Caco-2 (cell line): ENCODE measurements at regions not wholly inside any gene's neighbourhood (a gene's known extent, or its start where the extent isn't known, plus 50 kb on each side); places are given as distances from the start of the nearest gene placed in this dataset.
"Not testable (repeated sequence)": the region's sequence is repeated elsewhere in the genome, so short reads cannot be mapped to it uniquely, and the experiment has no call there.

Source experiments
- BruUV-seq: library from RNA; stranded (reverse); fragments of 400-500 nt; replicated peaks from 2 replicates; lab custom pipeline; 2021; lab: Mats Ljungman, UMichigan
- CTCF ChIA-PET: fragments of 300-600 bp; sonication (Branson Sonifier 250); formaldehyde crosslinking; loops from one replicate; lab custom pipeline; 2022; ENCODE audit warnings: antibody characterized with exemption; lab: Charles Lee
- POLR2A ChIA-PET: fragments of 300-600 bp; sonication (Branson Sonifier 250); formaldehyde crosslinking; loops from one replicate; lab custom pipeline; 2022; ENCODE audit warnings: antibody characterized with exemption; lab: Charles Lee
- DNase-seq, 2 experiments: peaks; one replicate each; pipeline versions ENCODE4 v3.0.0 to v3.0.0-alpha.2; 2020 to 2022
- H3K27me3 ChIP-seq: replicated peaks from 2 replicates; pipeline ENCODE4 v1.6.0; 2011; ENCODE audit warnings: low read length; ENCODE audit not compliant: control insufficient read depth, insufficient read depth
- H3K36me3 ChIP-seq: 2 replicates; pipeline ENCODE4 v1.5.1; 2011; ENCODE audit warnings: low read length; ENCODE audit not compliant: control insufficient read depth, insufficient read depth
- H3K4me1 ChIP-seq: fragments of 250-450 bp; sonication (Bioruptor Pico); 2 replicates; pipeline ENCODE4 v1.5.1; 2020; ENCODE audit warnings: mild to moderate bottlenecking
- H3K4me3 ChIP-seq: 2 replicates; pipeline ENCODE4 v1.5.1; 2011; ENCODE audit warnings: low read depth, mild to moderate bottlenecking, control low read depth, low read length
- H3K9me3 ChIP-seq: fragments of 250-450 bp; sonication (Bioruptor Pico); 2 replicates; pipeline ENCODE4 v1.5.1; 2020; ENCODE audit warnings: mild to moderate bottlenecking, moderate library complexity
- H3K27ac Mint-ChIP-seq: one replicate; pipeline ENCODE4 v1.8.0; 2022; ENCODE audit warnings: mixed read lengths; ENCODE audit not compliant: unreplicated experiment
- H3K27me3 Mint-ChIP-seq: one replicate; pipeline ENCODE4 v1.8.0; 2022; ENCODE audit warnings: mixed read lengths; ENCODE audit not compliant: insufficient read depth, unreplicated experiment
- H3K36me3 Mint-ChIP-seq: one replicate; pipeline ENCODE4 v1.8.0; 2022; ENCODE audit warnings: mild to moderate bottlenecking, mixed read lengths; ENCODE audit not compliant: insufficient read depth, unreplicated experiment
- H3K4me1 Mint-ChIP-seq: one replicate; pipeline ENCODE4 v1.8.0; 2022; ENCODE audit warnings: low read depth, mixed read lengths; ENCODE audit not compliant: unreplicated experiment
- H3K4me3 Mint-ChIP-seq: one replicate; pipeline ENCODE4 v1.8.0; 2022; ENCODE audit warnings: mild to moderate bottlenecking, moderate library complexity, mixed read lengths; ENCODE audit not compliant: unreplicated experiment
- H3K9me3 Mint-ChIP-seq: one replicate; pipeline ENCODE4 v1.8.0; 2022; ENCODE audit warnings: mixed read lengths; ENCODE audit not compliant: unreplicated experiment
- intact Hi-C: fragments of 100-400 bp; cut with micrococcal nuclease; formaldehyde crosslinking; loops from one replicate; pipeline ENCODE4 v1.10.0; 2022; ENCODE audit not compliant: unreplicated experiment
- TF ChIP-seq, protein P1 (sequence below), 2 experiments: fragments of 200-600 bp in 1 of 2; IDR thresholded peaks; 1 replicate in 1 of 2; 2 replicates in 1 of 2; pipeline versions ENCODE4 v1.5.1 to v1.8.0; 2011 to 2022; ENCODE audit warnings: antibody characterized with exemption in 1 of 2, control low read depth in 1 of 2, inconsistent platforms in 1 of 2, low read depth in 1 of 2, low read length in 1 of 2, mild to moderate bottlenecking in 1 of 2, moderate library complexity in 1 of 2; ENCODE audit not compliant: insufficient read depth in 1 of 2, severe bottlenecking in 1 of 2, unreplicated experiment in 1 of 2

DNA sequence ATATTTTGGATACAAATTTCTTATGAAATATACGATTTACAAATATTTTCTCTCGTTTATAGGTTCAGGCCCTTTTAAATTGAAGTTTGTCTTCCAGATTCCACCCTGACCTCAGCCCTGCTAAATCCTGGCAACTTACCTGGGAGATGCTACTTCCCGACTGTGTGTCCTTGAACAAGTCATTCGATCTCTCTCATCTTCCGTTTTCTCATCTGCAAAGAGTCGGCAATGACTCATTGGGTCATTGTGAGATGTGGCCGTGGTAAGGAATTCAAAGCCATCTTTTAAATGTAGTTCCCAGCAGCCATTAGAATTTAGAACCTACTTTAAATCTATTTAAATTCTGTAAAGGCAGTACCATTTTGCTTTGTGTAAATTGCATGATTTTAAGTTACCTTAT is 72.5 kb downstream of the LHX2 start:
- no peaks in the 10 kb centered on the region for H3K9me3 ChIP-seq
- DNase-seq, result no peak
- intact Hi-C loops, result no loop called here
- H3K27ac Mint-ChIP-seq, result no peak overlapping the region
- H3K4me1 ChIP-seq, result peaks cover 3% of the 10 kb centered on the region
- H3K27me3 ChIP-seq, result no peaks in the 10 kb centered on the region
- ChIA-PET POLR2A (no interaction called here), CTCF (no interaction called here)
- no TSS peak for BruUV-seq
- no peaks in the 10 kb centered on the region for H3K27me3 Mint-ChIP-seq
- H3K4me3 ChIP-seq, result no peak overlapping the region
- H3K36me3 Mint-ChIP-seq, result no peaks in the 10 kb centered on the region
- no peaks in the 10 kb centered on the region for H3K9me3 Mint-ChIP-seq
- peaks cover 8% of the 10 kb centered on the region for H3K4me1 Mint-ChIP-seq
- no peaks in the 10 kb centered on the region for H3K36me3 ChIP-seq
- no peak overlapping the region for H3K4me3 Mint-ChIP-seq
- TF ChIP-seq, protein P1, sequence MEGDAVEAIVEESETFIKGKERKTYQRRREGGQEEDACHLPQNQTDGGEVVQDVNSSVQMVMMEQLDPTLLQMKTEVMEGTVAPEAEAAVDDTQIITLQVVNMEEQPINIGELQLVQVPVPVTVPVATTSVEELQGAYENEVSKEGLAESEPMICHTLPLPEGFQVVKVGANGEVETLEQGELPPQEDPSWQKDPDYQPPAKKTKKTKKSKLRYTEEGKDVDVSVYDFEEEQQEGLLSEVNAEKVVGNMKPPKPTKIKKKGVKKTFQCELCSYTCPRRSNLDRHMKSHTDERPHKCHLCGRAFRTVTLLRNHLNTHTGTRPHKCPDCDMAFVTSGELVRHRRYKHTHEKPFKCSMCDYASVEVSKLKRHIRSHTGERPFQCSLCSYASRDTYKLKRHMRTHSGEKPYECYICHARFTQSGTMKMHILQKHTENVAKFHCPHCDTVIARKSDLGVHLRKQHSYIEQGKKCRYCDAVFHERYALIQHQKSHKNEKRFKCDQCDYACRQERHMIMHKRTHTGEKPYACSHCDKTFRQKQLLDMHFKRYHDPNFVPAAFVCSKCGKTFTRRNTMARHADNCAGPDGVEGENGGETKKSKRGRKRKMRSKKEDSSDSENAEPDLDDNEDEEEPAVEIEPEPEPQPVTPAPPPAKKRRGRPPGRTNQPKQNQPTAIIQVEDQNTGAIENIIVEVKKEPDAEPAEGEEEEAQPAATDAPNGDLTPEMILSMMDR (IDR thresholded peaks at IDR 0.05; ENCODE audit: insufficient read depth in 1 of 2, low read depth in 1 of 2, low read length in 1 of 2, severe bottlenecking in 1 of 2, unreplicated experiment in 1 of 2), result no peak

DNA sequence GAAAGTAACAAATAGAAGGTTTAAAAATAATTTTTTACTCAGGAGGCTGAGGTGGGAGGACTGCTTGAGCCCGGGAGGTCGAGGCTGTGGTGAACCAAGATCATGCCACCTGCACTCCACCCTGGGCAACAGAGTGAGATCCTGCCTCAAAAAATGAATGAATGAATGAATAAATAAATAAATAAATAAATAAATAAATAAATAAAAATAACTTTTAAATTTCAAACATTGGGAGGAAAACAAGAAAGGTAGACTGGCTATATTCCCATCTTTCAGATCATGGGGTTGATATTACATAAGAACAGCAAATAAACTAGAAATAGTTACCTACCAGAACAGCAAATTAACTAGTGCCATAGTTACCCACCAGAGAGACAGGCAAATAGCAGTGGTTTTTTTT is 75.7 kb downstream of the LHX2 start:
- Mint-ChIP-seq H3K36me3 (no peaks in the 10 kb centered on the region), H3K4me1 (peaks cover 6% of the 10 kb centered on the region), H3K27me3 (no peaks in the 10 kb centered on the region), H3K9me3 (no peaks in the 10 kb centered on the region), H3K27ac (no peak overlapping the region), H3K4me3 (no peak overlapping the region)
- ChIA-PET CTCF (no interaction called here), POLR2A (no interaction called here)
- no TSS peak for BruUV-seq
- Histone ChIP-seq H3K36me3 (no peaks in the 10 kb centered on the region), H3K27me3 (no peaks in the 10 kb centered on the region), H3K9me3 (no peaks in the 10 kb centered on the region), H3K4me3 (no peak overlapping the region), H3K4me1 (no peaks in the 10 kb centered on the region)
- TF ChIP-seq, protein P1 (IDR thresholded peaks at IDR 0.05; ENCODE audit: insufficient read depth in 1 of 2, low read depth in 1 of 2, low read length in 1 of 2, severe bottlenecking in 1 of 2, unreplicated experiment in 1 of 2), result no peak
- intact Hi-C loops, result no loop called here
- DNase-seq, result no peak

DNA sequence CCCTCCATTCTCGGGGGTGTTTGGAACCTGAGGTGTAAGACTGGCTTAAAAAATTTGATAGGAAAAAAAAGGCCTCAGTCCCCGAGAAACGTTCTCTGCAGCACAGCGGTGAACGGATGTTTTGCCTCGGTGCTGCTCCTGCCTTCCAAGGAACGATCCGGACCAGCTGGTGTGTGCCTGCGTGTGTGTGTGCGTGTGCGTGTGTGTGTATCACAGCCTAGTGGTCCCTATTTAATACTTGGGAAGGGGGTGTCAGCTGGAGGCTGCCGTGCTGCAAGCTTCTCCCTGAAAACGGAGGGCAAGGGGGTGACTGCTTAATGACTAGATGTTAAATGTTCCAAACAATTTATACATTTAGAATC is 76.9 kb downstream of the LHX2 start:
- Mint-ChIP-seq H3K36me3 (no peaks in the 10 kb centered on the region), H3K4me1 (peaks cover 6% of the 10 kb centered on the region), H3K9me3 (no peaks in the 10 kb centered on the region), H3K27me3 (no peaks in the 10 kb centered on the region), H3K27ac (no peak overlapping the region), H3K4me3 (no peak overlapping the region)
- POLR2A ChIA-PET, result no interaction called here
- BruUV-seq, result no TSS peak
- TF ChIP-seq, protein P1 (IDR thresholded peaks at IDR 0.05; ENCODE audit: insufficient read depth in 1 of 2, low read depth in 1 of 2, low read length in 1 of 2, severe bottlenecking in 1 of 2, unreplicated experiment in 1 of 2), result no peak
- H3K4me1 ChIP-seq, result no peaks in the 10 kb centered on the region
- no peak overlapping the region for H3K4me3 ChIP-seq
- intact Hi-C loops, result no loop called here
- no peaks in the 10 kb centered on the region for H3K27me3 ChIP-seq
- no peak for DNase-seq
- CTCF ChIA-PET, result no interaction called here
- no peaks in the 10 kb centered on the region for H3K9me3 ChIP-seq
- H3K36me3 ChIP-seq, result no peaks in the 10 kb centered on the region

DNA sequence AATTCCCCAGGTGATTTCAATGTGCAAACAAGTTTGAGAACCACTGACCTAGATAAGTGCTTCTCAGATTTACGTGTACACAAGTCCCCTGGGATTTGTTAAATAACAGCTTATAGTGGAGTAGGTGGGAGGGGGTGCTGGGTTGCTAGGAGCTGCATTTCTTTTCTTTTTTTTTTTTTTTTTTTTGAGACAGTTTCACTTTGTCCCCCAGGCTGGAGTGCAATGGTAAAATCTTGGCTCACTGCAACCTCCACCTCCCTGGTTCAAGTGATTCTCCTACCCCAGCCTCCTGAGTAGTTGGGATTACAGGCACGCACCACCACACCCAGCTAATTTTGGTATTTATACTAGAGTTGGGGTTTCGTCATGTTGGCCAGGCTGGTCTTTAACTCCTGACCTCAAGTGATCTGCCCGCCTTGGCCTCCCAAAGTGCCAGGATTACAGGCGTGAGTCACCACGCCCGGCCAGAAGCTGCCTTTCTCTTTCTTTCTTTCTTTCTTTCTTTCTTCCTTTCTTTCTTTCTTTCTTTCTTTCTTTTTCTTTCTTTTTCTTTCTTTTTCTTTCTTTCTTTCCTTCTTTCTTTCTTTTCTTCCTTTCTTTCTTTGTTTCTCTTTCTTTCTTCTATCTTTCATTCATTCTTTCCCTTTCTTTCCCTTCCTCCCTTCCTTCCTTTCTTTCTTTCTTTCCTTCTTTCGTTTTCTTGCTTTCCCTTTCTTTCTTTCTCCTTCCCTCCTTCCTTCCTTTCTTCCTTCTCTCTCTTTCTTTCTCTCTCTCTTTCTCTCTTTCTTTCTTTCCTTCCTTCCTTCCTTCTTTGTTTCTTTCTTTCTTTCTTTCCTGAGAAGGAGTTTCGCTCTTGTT is 78.3 kb downstream of the LHX2 start:
- H3K4me3 Mint-ChIP-seq, DNase-seq, H3K9me3 Mint-ChIP-seq, H3K27me3 ChIP-seq, H3K36me3 Mint-ChIP-seq, H3K27me3 Mint-ChIP-seq, H3K27ac Mint-ChIP-seq, H3K4me1 ChIP-seq, H3K4me3 ChIP-seq, intact Hi-C loops, BruUV-seq, H3K36me3 ChIP-seq, POLR2A ChIA-PET, H3K9me3 ChIP-seq: not testable (repeated sequence)
- CTCF ChIA-PET, result interaction anchor here (0.6 kb wide), 1 partner anchor 32 kb away, joined by 3 read pairs; no protein-coding TSS in a partner anchor
- H3K4me1 Mint-ChIP-seq, result peaks cover 11% of the 10 kb centered on the region
